ENCODE measurements at regions not wholly inside any gene's neighbourhood (a gene's known extent, or its start where the extent isn't known, plus 50 kb on each side); places are given as distances from the start of the nearest gene placed in this dataset.

GRCh38 chr20:60934724-60935123 lies 317.3 kb upstream of the CDH4 start:
- TF ChIP-seq POLR2A (IDR thresholded peaks at IDR 0.05), result no peak
- TF ChIP-seq CTCF (IDR thresholded peaks at IDR 0.05), result no peak

Measured in uterus (tissue), 2 donors.